ENCODE measurements at regions not wholly inside any gene's neighbourhood (a gene's known extent, or its start where the extent isn't known, plus 50 kb on each side); places are given as distances from the start of the nearest gene placed in this dataset.
"Not testable (repeated sequence)": the region's sequence is repeated elsewhere in the genome, so short reads cannot be mapped to it uniquely, and the experiment has no call there.

- intact Hi-C loops (cut with micrococcal nuclease), result no loop called here
- Histone ChIP-seq H3K36me3 (no peaks in the 10 kb centered on the region), H3K27ac (replicated peaks) (no peak overlapping the region), H3K9me3 (replicated peaks) (peaks cover 13% of the 10 kb centered on the region), H3K4me1 (no peaks in the 10 kb centered on the region), H3K27me3 (ENCODE audit: low read depth) (no peaks in the 10 kb centered on the region), H3K4me3 (no peak overlapping the region)
- DNase-seq, result no peak
- no peak for TF ChIP-seq CTCF (IDR thresholded peaks at IDR 0.05; ENCODE audit: borderline replicate concordance)
Measured at GRCh38 chr7:19560111-19560883, 148.5 kb downstream of the POLR1F start.

- DNase-seq, result no peak
- H3K27ac ChIP-seq (replicated peaks), result no peak overlapping the region
- H3K36me3 ChIP-seq, result no peaks in the 10 kb centered on the region
- no peak for TF ChIP-seq CTCF (IDR thresholded peaks at IDR 0.05; ENCODE audit: borderline replicate concordance)
- H3K4me1 ChIP-seq, result no peaks in the 10 kb centered on the region
- intact Hi-C loops (cut with micrococcal nuclease), result no loop called here
- no peaks in the 10 kb centered on the region for H3K27me3 ChIP-seq (ENCODE audit: low read depth)
- no peak overlapping the region for H3K4me3 ChIP-seq
- H3K9me3 ChIP-seq (replicated peaks), result peaks cover 11% of the 10 kb centered on the region
Measured at GRCh38 chr7:19558527-19558926, 150.3 kb downstream of the POLR1F start.

- no peak for DNase-seq
- Histone ChIP-seq H3K27ac (replicated peaks) (no peak overlapping the region), H3K27me3 (ENCODE audit: low read depth) (no peaks in the 10 kb centered on the region), H3K4me3 (no peak overlapping the region), H3K9me3 (replicated peaks) (peaks cover 5% of the 10 kb centered on the region), H3K36me3 (no peaks in the 10 kb centered on the region), H3K4me1 (no peaks in the 10 kb centered on the region)
- intact Hi-C loops (cut with micrococcal nuclease), result no loop called here
- TF ChIP-seq CTCF (IDR thresholded peaks at IDR 0.05; ENCODE audit: borderline replicate concordance), result no peak
Measured at GRCh38 chr7:19557726-19558465, 150.9 kb downstream of the POLR1F start.

GRCh38 chr7:19554581-19554980 is 154.3 kb downstream of the POLR1F start:
- Histone ChIP-seq H3K36me3 (no peaks in the 10 kb centered on the region), H3K27ac (replicated peaks) (no peak overlapping the region), H3K4me3 (no peak overlapping the region), H3K4me1 (no peaks in the 10 kb centered on the region), H3K27me3 (ENCODE audit: low read depth) (no peaks in the 10 kb centered on the region), H3K9me3 (replicated peaks) (no peaks in the 10 kb centered on the region)
- intact Hi-C loops (cut with micrococcal nuclease), result no loop called here
- no peak for DNase-seq
- no peak for TF ChIP-seq CTCF (IDR thresholded peaks at IDR 0.05; ENCODE audit: borderline replicate concordance)

- intact Hi-C loops (cut with micrococcal nuclease), result no loop called here
- no peak for DNase-seq
Measured at GRCh38 chr7:19552576-19552975, 156.3 kb downstream of the POLR1F start.

GRCh38 chr7:19549246-19549645 is 159.6 kb downstream of the POLR1F start:
- DNase-seq; H3K27me3 ChIP-seq (ENCODE audit: low read depth); H3K4me1 ChIP-seq; H3K36me3 ChIP-seq; H3K4me3 ChIP-seq; intact Hi-C loops (cut with micrococcal nuclease); H3K27ac ChIP-seq (replicated peaks): not testable (repeated sequence)
- H3K9me3 ChIP-seq (replicated peaks), result peaks cover 22% of the 10 kb centered on the region

More at GRCh38 chr7:19552576-19552975, 156.3 kb downstream of the POLR1F start:
- Histone ChIP-seq H3K27me3 (ENCODE audit: low read depth) (no peaks in the 10 kb centered on the region), H3K4me3 (no peak overlapping the region), H3K9me3 (replicated peaks) (no peaks in the 10 kb centered on the region), H3K4me1 (no peaks in the 10 kb centered on the region), H3K36me3 (no peaks in the 10 kb centered on the region), H3K27ac (replicated peaks) (no peak overlapping the region)
- TF ChIP-seq CTCF (IDR thresholded peaks at IDR 0.05; ENCODE audit: borderline replicate concordance), result no peak
